Activated T-helper 1 cell treated with anti-CD3 and anti-CD28 coated beads, Interleukin-12 subunit alpha, Interleukin-12 subunit beta, Interleukin-2, Interleukin-4 antibody, amounts not matched to agents 30 ng/mL and 10 ng/mL and 1 ng/mL, durations not matched to agents 14 hours and 24 hours and 36 hours (primary cell): ENCODE measurements at regions not wholly inside any gene's neighbourhood (a gene's known extent, or its start where the extent isn't known, plus 50 kb on each side); places are given as distances from the start of the nearest gene placed in this dataset.
"Not testable (repeated sequence)": the region's sequence is repeated elsewhere in the genome, so short reads cannot be mapped to it uniquely, and the experiment has no call there.

Source experiments
- DNase-seq: peaks from one replicate; pipeline ENCODE4 v3.0.0; 2021; ENCODE audit warnings: low spot score
- H3K27ac Mint-ChIP-seq: one replicate; pipeline ENCODE4 v1.8.0; 2021; ENCODE audit warnings: mild to moderate bottlenecking, mixed read lengths
- H3K27me3 Mint-ChIP-seq: one replicate; pipeline ENCODE4 v1.8.0; 2022; ENCODE audit warnings: mild to moderate bottlenecking, moderate library complexity, mixed read lengths; ENCODE audit not compliant: insufficient read depth
- H3K36me3 Mint-ChIP-seq: one replicate; pipeline ENCODE4 v1.8.0; 2021; ENCODE audit warnings: low read depth, mixed read lengths
- H3K4me1 Mint-ChIP-seq: one replicate; pipeline ENCODE4 v1.8.0; 2021; ENCODE audit warnings: low read depth, mixed read lengths
- H3K4me3 Mint-ChIP-seq: one replicate; pipeline ENCODE4 v1.8.0; 2021; ENCODE audit warnings: mild to moderate bottlenecking, moderate library complexity, mixed read lengths
- H3K9me3 Mint-ChIP-seq: one replicate; pipeline ENCODE4 v1.8.0; 2021; ENCODE audit warnings: mixed read lengths
- intact Hi-C: fragments of 100-400 bp; cut with micrococcal nuclease; formaldehyde crosslinking; loops from one replicate; pipeline ENCODE4 v1.15.1; 2024

- H3K4me3 Mint-ChIP-seq, DNase-seq, H3K36me3 Mint-ChIP-seq, H3K27ac Mint-ChIP-seq, intact Hi-C loops, H3K4me1 Mint-ChIP-seq, H3K9me3 Mint-ChIP-seq: not testable (repeated sequence)
- peaks cover 19% of the 10 kb centered on the region for H3K27me3 Mint-ChIP-seq
Measured at GRCh38 chr1:211890091-211890995, 59.8 kb upstream of the LPGAT1 start.

GRCh38 chr1:211889307-211890090 lies 58.9 kb upstream of the LPGAT1 start:
- DNase-seq, H3K9me3 Mint-ChIP-seq, H3K36me3 Mint-ChIP-seq, H3K27ac Mint-ChIP-seq, H3K4me3 Mint-ChIP-seq, H3K4me1 Mint-ChIP-seq: not testable (repeated sequence)
- intact Hi-C loops = loop anchor here (5.0 kb wide), 1 partner anchor 48 kb away; no protein-coding TSS in a partner anchor
- peaks cover 19% of the 10 kb centered on the region for H3K27me3 Mint-ChIP-seq

DNA sequence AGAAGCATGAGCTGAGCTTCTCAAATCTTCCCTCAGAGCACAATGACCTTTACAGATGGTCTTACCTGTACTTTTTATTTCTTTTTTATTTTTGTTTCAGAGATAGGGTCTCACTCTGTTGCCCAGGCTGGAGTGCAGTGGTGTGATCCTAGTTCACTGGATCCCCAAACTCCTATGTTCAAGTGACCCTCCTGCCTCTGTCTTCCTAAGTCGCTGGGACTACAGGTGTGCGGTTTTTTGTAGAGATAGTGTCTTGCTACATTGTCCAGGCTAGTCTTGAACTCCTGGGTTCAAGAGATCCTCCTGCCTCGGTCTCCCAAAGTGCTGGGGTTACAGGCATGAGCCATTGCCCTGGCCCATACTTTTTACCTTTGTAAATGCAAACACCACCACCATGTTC lies 56.0 kb upstream of the LPGAT1 start:
- Mint-ChIP-seq H3K27ac (no peak overlapping the region), H3K27me3 (peaks cover 8% of the 10 kb centered on the region), H3K4me1 (peaks cover 7% of the 10 kb centered on the region), H3K9me3 (peaks cover 1% of the 10 kb centered on the region), H3K4me3 (no peak overlapping the region), H3K36me3 (no peaks in the 10 kb centered on the region)
- DNase-seq = no peak
- intact Hi-C loops = loop anchor here (5.0 kb wide), 1 partner anchor 51 kb away; no protein-coding TSS in a partner anchor

DNA sequence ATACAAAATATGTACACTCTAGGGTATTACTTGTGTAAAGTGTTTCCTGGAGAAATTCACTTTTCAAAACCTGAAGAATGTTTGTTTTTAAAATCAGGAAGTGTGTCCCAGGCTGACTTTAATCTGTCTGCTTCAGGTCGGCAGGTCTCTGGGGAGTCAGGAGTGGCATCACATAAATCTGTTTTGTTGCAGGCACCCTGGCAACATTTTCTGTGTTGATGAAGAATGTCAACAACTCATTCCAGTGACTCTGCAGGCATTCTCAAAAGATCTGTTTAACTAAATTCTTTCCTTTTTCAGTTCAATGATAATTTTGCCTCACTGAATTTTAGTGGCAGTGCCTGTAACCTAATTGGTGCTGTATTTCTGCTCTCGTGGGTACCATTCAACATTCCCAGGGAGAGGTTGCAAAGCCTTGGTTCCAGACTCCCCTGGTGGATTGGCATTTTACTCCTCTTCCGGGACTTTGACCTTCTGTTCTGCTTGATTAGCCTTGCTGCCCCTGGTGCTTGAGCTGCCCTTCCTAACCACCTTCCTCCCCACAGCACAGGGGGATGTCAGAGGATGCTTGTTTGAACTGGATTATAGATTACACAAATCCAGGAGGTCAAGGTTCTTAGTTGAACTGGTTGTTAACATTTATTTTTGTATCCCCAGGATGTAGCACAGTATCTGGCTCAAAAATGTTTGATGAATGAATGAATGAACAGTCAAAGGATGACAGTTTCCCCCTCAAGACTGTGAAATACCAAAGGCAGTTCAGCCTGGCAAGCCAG lies 55.4 kb upstream of the LPGAT1 start:
- H3K4me1 Mint-ChIP-seq = peaks cover 7% of the 10 kb centered on the region
- DNase-seq = no peak
- H3K27me3 Mint-ChIP-seq = peaks cover 10% of the 10 kb centered on the region
- no peak overlapping the region for H3K27ac Mint-ChIP-seq
- H3K4me3 Mint-ChIP-seq = no peak overlapping the region
- peaks cover 1% of the 10 kb centered on the region for H3K36me3 Mint-ChIP-seq
- intact Hi-C loops = loop anchor here (5.0 kb wide), 1 partner anchor 51 kb away; no protein-coding TSS in a partner anchor
- peaks cover 3% of the 10 kb centered on the region for H3K9me3 Mint-ChIP-seq

- peaks cover 13% of the 10 kb centered on the region for H3K27me3 Mint-ChIP-seq
- H3K36me3 Mint-ChIP-seq = peaks cover 1% of the 10 kb centered on the region
- H3K4me1 Mint-ChIP-seq = peaks cover 7% of the 10 kb centered on the region
- DNase-seq = no peak
- H3K27ac Mint-ChIP-seq = no peak overlapping the region
- H3K4me3 Mint-ChIP-seq = no peak overlapping the region
- H3K9me3 Mint-ChIP-seq = peaks cover 3% of the 10 kb centered on the region
- intact Hi-C loops = no loop called here
Measured at GRCh38 chr1:211882381-211883004, 51.9 kb upstream of the LPGAT1 start.
